GM23248 (cell line): ENCODE measurements at regions not wholly inside any gene's neighbourhood (a gene's known extent, or its start where the extent isn't known, plus 50 kb on each side); places are given as distances from the start of the nearest gene placed in this dataset.

ENCODE experiments used
- EZH2 ChIP-seq: fragments of 200-600 bp; sonication (generic); IDR thresholded peaks from 2 replicates; pipeline ENCODE4 v1.6.1; 2018; ENCODE audit warnings: antibody characterized with exemption, mild to moderate bottlenecking; ENCODE audit not compliant: insufficient read depth, poor library complexity, severe bottlenecking
- EZH2phosphoT487 ChIP-seq: fragments of 200-600 bp; sonication (generic); IDR thresholded peaks from 2 replicates; pipeline ENCODE4 v1.6.1; 2018; ENCODE audit warnings: antibody characterized with exemption, moderate library complexity, mild to moderate bottlenecking, low read depth; ENCODE audit not compliant: insufficient read depth

DNA sequence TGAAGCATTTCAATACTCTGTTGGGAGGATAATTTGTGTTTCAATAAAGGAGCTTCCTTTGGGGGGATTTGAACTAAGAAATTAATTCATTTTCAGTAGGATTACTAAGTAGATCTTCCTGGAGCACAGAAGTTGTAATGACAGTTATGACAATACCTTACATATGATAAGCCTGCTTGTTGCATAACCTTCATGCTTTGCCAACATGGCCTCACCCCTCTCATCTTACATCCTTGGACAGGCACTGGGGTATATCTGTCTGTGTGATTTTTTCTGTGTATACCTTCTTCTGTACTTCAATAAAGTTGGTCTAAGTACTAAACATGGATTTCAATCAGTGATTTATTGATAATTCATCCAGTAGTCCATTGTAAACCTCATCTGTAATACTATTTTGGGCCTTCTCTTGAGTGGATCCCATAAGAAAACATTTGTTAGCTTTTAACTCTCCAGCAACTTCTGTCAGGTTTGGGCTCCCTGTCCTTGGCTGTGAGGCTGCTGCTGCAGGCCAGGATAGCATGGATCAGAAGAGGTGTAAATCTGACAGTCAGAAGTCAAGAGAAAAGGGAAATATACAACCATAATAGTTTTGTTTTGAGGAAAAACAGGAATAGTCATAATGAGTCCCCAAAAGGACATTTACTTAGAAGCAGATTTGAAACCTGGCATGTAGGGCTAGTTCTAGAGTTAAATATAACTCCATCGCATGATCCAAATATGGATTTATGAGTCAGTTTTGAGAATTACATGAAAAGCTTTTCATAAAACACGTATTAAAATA is 422.2 kb downstream of the KLF5 start:
- no peak for TF ChIP-seq EZH2
- TF ChIP-seq EZH2phosphoT487: no peak
